Left ventricle myocardium superior (tissue), 1 donor: ENCODE measurements at regions not wholly inside any gene's neighbourhood (a gene's known extent, or its start where the extent isn't known, plus 50 kb on each side); places are given as distances from the start of the nearest gene placed in this dataset.

ENCODE experiments used
- ATAC-seq: fragments of 200-7000 bp; cut with Tn5 transposase; one replicate; pipeline ENCODE4 v1.9.1; 2020; ENCODE audit warnings: mild to moderate bottlenecking, moderate library complexity
- DNase-seq: peaks from one replicate; pipeline ENCODE4 v3.0.0-alpha.2; 2020
- intact Hi-C: fragments of 100-400 bp; cut with micrococcal nuclease; formaldehyde crosslinking; loops from one replicate; pipeline ENCODE4 v1.11.0; 2022
- donor health status: DM: no; HTN: yes; CAD: no; lungs with severe emphysema.

DNA sequence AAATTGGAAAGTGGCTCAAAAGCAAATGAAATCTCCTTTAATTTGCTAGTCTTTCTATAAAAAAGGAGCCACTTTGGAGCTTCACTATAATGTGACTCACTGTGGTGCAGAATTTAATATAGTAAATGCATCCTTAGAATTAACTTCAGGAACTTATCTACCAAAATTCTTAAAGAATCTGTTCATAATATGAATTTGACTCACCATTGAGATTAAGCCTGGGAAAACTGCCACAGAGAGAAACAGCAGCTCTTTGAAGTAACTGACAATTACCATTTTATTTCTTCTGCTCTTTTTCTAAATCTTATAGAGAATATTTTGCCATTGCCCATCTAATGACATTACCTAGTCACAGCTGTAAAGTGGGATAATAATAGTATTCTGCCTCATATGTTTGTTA lies 211.9 kb upstream of the CDH6 start:
- intact Hi-C loops, result no loop called here
- DNase-seq, result no peak
- no peak for ATAC-seq

DNA sequence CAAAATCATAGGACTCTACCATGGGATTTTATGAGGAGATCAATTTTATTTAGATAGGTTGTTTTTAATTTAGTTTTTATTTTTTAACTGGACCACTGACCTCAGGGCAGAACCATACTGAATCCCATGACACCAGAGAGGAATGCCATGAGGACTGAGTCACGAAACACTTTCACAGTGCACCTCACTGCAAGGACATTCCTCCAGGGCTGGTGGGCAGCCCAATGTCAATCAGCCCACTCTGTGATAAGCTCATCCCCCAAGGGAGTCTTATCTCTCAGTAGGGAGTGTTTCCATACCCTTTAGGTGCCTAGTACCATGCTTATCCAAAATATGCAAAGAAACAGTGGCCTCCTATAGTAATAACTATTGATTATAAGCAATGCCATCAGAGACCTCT lies 224.5 kb upstream of the CDH6 start:
- DNase-seq (no peak), ATAC-seq (no peak)
- intact Hi-C loops, result no loop called here

DNA sequence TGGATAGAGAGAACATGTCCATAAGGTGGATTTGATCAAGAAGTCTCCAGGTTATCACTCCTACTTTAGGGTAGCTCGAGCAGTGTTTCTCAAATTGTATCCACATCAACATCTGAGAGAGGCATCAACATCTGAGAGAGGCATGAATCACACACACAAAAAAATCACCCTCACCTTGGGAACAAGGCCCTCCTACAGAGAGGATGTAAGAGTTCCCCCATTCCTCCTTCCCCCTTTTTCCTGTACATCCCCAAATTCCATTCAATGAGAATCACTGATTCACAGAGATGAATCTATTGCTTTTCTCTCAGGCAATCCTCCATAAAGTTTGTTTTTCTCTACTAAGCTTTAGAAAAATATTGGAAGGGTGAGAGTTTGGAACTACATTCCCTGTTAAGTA lies 233.4 kb upstream of the CDH6 start:
- no peak for ATAC-seq
- no peak for DNase-seq
- intact Hi-C loops, result no loop called here

DNA sequence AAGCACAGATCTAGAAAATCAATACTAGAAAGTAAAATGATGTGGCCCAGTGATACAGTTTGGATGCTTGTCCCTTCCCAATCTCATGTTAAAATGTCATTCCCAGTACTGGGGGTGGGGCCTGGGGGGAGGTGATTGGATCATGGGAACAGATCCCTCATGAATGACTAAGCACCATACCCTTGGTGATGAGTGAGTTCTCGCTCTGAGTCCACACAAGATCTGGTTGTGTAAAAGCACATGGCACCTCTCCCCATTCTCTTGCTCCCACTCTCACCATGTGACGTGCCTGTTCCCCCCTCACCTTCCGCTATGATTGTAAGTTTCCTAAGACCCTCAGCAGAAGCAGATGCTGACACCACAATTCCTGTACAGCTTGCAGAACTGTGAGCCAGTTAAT lies 234.2 kb upstream of the CDH6 start:
- no peak for DNase-seq
- ATAC-seq, result no peak
- intact Hi-C loops, result no loop called here

DNA sequence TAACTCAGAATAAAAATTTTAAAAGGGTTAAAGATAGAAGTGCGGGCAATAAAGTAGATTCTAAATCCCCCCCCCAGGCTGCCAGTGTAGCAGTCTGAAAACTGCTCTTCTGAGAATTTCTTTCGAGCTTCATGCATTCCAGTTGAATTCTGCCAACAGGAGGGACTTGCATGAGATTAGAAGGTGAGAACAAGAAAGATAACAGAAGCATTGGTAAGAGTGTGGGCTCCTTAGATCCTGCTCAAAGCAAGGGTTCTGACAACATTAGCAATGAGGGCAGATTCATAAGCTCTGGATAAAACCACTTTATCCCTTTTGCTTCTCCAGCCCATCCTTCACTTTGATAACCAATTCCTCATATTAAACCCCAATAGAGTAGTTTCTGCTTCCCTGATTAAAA lies 235.9 kb upstream of the CDH6 start:
- ATAC-seq (no peak), DNase-seq (no peak)
- intact Hi-C loops, result no loop called here

DNA sequence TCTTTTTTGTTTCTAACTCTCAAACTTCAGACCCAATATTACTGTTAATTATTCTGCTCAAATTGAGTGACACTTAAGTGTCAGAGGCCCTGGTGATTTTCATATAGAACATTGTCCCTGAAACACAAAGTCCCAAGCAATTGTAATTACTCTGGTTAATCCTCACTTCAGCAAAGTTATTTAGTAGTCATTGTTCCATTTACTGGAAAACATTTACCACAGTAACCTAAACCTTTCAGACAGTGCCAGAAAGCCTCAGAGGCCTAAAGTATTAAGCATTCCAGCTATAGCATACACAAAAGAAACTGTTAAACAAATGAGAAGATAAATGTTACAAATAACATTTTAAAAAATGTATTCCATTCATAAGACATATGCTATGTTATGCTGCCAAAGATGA lies 237.2 kb upstream of the CDH6 start:
- intact Hi-C loops, result no loop called here
- no peak for ATAC-seq

DNA sequence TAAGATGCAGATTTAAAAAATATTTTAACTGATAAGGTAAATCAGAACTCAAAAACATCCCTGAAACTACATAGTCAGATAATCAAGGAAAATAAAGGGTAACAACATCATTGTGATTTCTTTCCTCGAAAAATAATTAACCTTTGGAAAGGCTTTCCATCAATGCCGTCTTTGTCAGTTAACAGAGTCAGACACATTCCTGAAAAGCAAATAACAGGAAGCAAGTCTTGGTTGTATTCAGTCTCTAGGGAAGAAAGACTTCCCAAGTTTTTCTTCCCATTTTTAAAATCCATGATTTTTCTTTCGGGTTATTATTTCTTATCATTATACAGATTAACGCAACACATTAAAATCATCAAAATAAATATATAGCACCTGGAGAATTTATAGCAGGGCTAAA lies 256.4 kb upstream of the CDH6 start:
- intact Hi-C loops, result no loop called here
- DNase-seq (no peak), ATAC-seq (no peak)

More for the DNA sequence above, 237.2 kb upstream of the CDH6 start:
- DNase-seq, result no peak

DNA sequence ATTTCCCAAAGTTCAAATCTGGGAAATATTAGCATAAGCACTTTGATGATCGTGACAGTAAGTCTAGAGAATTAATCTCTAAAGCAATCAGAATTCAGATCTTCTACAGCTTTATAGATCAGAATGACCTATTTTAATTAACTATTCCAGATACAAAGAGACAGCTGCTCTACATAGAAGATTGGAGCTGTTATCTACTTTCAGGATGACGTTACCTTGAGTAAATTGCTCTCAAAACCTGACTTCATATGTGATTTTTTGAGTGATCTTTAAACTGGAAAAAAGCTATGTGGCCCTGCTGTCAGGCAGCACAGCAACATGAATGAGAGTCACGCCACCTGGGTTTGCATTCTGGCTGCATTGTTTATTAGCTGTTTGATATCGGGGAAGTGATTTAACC lies 259.9 kb upstream of the CDH6 start:
- ATAC-seq, result no peak
- intact Hi-C loops, result no loop called here
- DNase-seq, result no peak

DNA sequence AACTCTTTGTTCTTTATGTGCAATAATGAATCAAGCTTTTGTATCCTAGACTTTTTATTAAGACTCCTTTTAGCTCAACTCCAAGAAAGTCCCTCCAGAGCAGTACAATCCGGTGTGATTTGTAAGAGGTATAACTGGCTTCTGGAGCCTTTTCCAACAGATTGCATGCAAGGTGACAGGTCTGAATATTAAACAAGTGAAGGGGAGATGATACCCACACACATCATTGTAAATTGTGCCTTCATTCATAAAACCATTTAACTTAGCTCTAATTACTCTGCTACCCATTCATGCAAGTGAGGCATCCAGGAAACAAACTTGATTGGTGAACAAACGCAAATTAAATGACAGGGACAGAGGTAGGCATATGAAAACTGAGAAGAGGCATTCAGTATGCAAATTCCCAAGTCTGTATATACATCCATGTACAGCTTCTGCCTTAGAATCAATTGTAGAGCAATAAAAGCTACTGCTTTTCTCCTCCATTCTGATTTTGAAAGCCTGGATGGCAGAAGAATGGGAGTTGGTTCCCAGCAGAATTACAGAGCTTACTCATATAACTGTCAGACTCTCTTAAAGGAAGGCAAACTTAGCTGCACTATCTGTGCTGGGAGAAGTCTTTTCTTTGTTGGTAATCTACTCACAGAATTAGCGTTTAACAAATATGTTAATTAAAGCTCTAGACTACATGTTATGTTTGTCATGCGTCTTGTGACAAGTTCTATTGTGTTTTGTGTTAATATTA lies 261.0 kb upstream of the CDH6 start:
- intact Hi-C loops, result no loop called here
- ATAC-seq, result no peak
- no peak for DNase-seq

DNA sequence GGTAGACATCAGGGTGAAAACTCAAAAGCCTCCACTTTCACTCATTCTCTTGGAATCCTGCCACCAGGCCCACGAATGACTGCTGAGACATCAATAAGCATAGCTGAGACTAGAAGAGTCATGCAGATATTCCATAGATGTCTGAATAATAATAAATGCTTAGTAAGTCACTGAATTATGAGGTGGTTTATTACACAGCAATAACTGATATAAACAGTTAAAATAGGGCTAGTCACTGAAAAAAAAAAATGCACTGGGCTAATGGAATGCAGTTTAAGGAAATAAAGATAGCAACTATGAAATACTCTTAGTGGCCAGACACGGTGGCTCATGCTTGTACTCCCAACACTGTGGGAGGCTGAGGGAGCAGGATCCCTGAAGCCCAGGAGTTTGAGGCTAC lies 262.8 kb upstream of the CDH6 start:
- intact Hi-C loops, result no loop called here
- ATAC-seq, result no peak
- DNase-seq, result no peak

DNA sequence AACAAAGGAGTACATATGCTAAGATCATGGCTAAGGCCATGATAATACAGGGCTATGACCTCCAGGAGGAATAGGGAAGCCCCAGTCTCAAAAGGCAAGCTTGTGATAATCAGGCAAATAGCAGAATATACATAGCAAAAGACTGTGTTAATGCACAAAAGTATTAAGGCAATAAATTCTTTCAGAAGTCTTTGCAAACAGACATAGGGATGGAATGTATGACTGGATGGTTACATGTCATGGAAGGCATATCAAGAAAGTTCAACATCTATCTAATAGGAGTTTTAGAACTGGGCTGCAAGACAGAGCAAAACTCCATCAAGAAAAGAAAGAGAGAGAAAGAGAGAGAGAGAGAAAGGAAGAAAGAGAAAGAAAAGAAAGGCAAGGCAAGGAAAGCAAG lies 264.5 kb upstream of the CDH6 start:
- no peak for ATAC-seq
- intact Hi-C loops, result no loop called here
- no peak for DNase-seq

DNA sequence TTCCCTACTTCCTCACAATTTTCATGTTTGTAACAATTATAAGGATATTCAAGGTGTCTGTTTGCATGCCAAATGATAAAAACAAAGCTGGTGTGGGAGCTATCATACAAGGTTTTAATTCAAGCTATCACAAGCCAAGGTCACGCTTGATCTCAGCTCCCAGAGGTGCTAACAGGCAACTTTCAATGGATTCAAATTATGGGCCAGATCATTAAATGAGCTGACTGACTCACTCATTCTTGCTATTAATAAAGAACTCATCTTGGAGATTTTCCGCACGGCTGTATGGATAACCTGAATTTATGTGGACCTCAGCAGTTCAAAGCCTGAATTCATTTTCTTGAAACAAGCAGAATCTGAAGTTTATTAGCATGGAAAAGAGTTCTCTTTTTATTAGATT lies 267.3 kb upstream of the CDH6 start:
- ATAC-seq (peak; percentile 72), DNase-seq (no peak)
- intact Hi-C loops, result no loop called here

DNA sequence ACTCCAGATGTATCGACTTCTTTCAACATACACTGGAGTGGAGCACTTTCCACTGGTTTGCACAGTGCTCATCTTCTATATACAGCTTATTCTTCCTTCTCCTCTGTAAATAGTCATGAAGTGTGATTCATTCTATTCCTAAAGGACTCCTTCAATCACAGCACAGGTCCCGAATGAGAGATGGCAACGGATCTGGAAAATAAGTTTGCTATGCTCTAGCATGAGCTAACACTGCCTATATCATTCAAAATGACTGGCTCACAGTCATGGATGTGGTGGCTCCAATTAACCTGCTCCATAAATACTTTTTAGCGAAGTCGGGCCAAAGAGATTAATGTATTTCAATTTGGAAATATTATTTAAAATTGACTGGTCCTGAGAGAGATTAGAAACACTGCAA lies 272.1 kb upstream of the CDH6 start:
- DNase-seq (no peak), ATAC-seq (no peak)
- intact Hi-C loops, result no loop called here

DNA sequence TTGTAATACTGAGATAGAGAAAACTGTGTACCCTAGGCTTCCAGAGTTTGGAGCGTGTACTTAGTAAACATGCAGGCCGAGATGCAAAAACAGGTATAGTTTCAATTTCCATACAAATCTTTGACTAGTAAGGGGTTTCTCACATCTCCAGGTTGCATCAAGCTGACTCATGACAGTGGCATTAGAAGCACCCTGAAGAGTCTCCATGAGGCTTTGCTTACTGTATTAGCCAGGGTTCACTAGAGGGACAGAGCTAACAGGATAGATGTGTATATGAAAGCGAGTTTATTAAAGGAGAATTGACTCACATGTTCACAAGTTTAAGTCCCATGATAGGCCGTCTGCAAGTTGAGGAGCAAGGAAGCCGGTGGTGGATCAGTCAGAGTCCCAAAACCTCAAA lies 275.3 kb upstream of the CDH6 start:
- intact Hi-C loops, result no loop called here
- DNase-seq, result no peak
- ATAC-seq, result no peak

DNA sequence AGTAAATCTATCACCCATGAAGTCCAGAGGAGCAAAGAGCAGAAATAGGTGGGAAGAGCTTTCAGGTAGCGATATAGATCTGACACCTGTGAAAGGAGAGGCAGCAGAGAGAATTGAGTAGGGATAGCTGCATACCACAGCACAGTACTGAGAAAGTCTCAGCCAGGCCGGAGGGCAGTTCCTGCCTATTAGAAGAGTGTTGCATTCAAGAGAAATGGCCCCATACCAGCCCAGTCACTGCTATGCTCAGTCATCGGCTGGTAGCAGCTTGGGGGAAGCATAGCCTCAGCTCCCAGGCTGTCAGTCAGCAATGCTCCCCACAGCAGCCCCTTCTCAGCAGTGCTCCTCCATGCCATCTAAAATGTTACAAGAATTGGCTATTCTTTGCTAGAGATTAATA lies 285.1 kb upstream of the CDH6 start:
- DNase-seq, result peak; percentile 23
- intact Hi-C loops, result no loop called here
- ATAC-seq, result peak; percentile 64

DNA sequence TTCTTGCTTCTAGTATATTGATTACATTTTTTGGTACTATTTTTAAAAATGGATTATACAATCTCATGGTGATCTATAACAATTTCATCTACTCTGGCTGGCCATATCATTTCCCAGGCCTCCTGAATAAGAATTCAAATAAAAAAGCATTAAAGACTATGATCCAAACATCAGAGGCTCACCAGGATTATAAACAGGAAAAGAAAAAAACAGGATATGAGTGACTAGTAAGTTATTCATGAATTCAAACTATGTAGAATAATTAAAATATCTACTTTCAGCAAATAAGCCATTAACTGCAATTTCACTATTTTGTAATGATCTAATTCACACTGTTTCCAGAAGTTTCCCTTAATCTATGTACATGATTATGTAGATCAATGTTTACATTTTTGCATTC lies 293.1 kb upstream of the CDH6 start:
- intact Hi-C loops, result no loop called here
- no peak for ATAC-seq
- no peak for DNase-seq

DNA sequence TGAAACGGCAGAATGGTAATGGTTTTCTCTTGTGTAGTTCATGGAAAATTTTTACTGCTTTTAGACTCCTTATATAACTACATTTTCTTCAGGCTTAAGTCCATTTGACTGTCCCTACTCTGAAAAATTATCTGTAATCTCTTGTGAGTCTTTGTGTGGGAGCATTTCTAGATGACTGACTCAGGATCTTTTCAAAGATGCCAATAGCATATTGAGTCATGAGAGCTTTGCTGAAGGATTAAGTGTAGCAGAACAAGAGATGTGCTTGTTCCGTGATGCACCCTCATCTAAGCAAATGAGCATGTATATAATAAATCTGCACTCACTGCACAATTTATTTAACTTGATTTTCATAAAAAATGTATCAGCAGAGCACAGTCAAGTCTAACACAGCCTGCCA lies 298.7 kb upstream of the CDH6 start:
- intact Hi-C loops, result no loop called here
- ATAC-seq, result no peak
- DNase-seq, result no peak

DNA sequence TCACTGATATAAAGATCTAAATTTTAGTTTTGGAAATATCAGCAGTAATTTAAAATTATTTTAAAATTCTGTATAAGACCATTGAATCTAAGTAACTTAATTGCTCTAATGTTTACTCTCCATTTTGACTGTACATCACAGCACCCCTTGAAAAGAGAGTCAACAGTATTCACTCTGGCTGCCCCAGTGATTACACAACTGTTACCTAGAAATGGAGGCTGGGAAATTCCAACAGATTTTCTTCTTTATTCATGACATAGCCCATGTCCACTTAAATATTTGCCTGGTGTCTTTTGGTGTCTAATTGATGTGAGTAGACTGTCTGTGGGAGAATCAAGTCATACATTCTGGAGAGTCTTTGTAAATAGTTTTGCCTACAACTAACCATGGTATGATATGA lies 301.8 kb upstream of the CDH6 start:
- DNase-seq (no peak), ATAC-seq (no peak)
- intact Hi-C loops, result no loop called here

DNA sequence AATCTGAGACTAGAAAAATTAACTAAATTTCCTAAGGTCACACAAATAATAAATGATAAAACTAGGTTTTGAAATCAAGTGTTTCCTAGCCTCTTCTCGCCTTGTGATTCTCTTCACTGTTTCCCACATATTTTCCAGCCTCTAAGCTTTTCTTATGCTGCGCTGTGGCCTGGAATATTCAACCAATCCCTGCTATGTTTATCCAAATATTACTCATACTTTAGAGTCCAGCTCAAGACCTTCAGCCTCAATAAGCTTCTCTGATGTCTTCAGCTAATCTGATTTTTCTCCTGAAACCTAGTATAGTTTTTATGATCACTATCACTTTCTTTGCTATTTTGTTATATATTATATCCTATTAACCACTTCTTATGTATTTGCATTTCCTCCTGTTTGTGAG lies 303.1 kb upstream of the CDH6 start:
- DNase-seq (no peak), ATAC-seq (no peak)
- intact Hi-C loops, result no loop called here

DNA sequence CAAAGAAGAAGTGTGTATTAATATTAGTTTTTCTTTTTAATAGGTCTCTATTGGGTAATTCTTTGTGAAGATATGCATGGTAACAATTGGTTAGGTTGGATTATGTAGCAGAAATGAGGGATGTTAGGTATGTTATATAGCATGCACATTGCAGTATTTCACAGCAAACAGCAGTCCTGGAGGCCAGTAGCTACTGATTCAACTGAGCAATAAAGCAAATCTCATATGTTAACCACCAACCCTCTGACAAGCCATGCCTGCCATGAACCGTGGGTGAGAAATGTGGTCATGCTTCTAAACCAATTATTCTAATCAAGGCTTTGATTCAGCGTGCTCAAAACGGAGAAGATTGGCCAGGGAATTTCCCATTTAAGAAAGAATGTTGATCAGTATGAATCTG lies 313.0 kb upstream of the CDH6 start:
- DNase-seq (no peak), ATAC-seq (no peak)
- intact Hi-C loops, result no loop called here

DNA sequence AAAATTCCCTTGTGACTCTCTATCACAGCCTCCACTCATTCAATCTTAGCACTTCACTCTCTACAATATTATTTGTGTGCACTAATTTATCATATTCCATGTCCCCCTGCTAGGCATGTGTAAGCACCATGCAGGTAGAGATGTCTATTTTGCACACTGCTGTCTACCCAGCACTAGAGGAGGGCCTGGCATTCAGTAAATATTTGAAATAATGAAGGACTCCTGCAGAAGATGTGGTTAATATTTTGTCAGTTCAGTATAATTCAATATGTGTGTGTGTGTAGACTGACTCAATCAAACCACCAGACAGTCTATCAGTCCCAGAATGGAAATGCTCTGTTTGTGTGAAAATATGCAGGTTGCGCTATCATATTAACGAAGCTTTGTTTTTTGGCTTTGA lies 313.6 kb upstream of the CDH6 start:
- DNase-seq, result no peak
- no peak for ATAC-seq
- intact Hi-C loops, result no loop called here

DNA sequence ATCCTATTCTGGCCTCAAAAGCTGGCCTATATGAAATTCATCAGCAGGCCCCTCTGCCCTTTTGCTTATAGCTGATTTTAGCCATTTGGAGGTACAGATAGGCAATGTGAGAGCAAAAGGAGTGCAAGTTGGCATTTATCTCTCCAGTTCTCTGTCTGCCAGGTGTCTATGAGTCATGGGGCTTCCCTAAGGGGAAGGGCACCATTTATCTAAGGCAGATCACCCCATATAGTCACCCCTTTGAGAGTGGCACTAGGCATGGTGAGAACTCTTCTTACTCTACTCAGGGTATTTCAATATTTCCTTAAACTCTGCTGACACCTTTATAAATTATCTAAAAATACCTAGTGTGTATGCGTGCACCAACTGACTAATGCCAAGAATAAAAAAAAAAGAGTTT lies 314.7 kb upstream of the CDH6 start:
- no peak for DNase-seq
- intact Hi-C loops, result no loop called here
- no peak for ATAC-seq
